ENCODE measurements at regions not wholly inside any gene's neighbourhood (a gene's known extent, or its start where the extent isn't known, plus 50 kb on each side); places are given as distances from the start of the nearest gene placed in this dataset.

DNA sequence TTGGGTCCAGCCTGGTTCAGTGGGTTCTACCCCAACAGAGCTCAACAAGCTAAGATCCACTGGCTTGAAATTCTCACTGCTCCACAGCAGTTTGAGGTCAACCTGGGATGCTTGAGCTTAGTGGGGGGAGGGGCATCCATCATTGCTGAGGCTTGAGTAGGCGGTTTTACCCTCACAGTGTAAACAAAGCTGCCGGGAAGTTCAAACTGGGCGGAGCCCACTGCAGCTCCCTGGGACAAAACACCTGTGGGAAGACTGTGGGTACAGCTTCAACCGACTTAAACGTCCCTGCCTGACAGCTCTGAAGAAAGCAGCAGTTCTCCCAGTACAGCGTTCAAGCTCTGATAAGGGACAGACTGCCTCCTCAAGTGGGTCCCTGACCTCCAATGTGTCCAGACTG is 1161.9 kb downstream of the UQCRFS1 start:
- Mint-ChIP-seq H3K27me3 (ENCODE audit: low read depth) (peaks cover 5% of the 10 kb centered on the region), H3K4me3 (no peak overlapping the region), H3K27ac (ENCODE audit: unreplicated experiment) (no peak overlapping the region), H3K36me3 (ENCODE audit: low read depth) (no peaks in the 10 kb centered on the region), H3K9me3 (peaks cover 3% of the 10 kb centered on the region), H3K4me1 (no peaks in the 10 kb centered on the region)
- DNase-seq (ENCODE audit: low read depth, low spot score) = no peak
- TF ChIP-seq, protein P1, sequence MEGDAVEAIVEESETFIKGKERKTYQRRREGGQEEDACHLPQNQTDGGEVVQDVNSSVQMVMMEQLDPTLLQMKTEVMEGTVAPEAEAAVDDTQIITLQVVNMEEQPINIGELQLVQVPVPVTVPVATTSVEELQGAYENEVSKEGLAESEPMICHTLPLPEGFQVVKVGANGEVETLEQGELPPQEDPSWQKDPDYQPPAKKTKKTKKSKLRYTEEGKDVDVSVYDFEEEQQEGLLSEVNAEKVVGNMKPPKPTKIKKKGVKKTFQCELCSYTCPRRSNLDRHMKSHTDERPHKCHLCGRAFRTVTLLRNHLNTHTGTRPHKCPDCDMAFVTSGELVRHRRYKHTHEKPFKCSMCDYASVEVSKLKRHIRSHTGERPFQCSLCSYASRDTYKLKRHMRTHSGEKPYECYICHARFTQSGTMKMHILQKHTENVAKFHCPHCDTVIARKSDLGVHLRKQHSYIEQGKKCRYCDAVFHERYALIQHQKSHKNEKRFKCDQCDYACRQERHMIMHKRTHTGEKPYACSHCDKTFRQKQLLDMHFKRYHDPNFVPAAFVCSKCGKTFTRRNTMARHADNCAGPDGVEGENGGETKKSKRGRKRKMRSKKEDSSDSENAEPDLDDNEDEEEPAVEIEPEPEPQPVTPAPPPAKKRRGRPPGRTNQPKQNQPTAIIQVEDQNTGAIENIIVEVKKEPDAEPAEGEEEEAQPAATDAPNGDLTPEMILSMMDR (conservative IDR thresholded peaks at IDR 0.05) = no peak

DNA sequence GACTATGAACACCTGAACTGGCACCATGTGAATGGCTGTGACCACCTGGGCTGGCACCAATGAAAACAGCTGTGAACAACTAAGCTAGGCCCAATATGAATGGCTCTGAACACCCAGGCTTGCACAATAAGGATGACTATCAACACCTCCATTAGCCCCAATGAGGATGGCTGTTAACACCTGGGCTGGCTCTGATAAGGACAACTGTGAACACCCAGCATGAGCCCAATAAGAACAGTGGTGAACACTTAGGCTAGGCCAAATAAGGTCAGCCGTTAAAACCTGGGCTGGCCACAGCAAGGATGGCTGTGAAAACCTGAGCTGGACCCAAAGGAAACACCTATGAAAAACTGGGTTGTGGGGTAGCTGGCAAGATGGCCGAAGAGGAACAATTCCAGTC is 1163.1 kb downstream of the UQCRFS1 start:
- peaks cover 3% of the 10 kb centered on the region for H3K9me3 Mint-ChIP-seq
- H3K4me3 Mint-ChIP-seq = no peak overlapping the region
- H3K27ac Mint-ChIP-seq (ENCODE audit: unreplicated experiment) = no peak overlapping the region
- no peaks in the 10 kb centered on the region for H3K4me1 Mint-ChIP-seq
- no peaks in the 10 kb centered on the region for H3K36me3 Mint-ChIP-seq (ENCODE audit: low read depth)
- DNase-seq (ENCODE audit: low read depth, low spot score) = no peak
- peaks cover 5% of the 10 kb centered on the region for H3K27me3 Mint-ChIP-seq (ENCODE audit: low read depth)
- TF ChIP-seq, protein P1 (conservative IDR thresholded peaks at IDR 0.05) = no peak

DNA sequence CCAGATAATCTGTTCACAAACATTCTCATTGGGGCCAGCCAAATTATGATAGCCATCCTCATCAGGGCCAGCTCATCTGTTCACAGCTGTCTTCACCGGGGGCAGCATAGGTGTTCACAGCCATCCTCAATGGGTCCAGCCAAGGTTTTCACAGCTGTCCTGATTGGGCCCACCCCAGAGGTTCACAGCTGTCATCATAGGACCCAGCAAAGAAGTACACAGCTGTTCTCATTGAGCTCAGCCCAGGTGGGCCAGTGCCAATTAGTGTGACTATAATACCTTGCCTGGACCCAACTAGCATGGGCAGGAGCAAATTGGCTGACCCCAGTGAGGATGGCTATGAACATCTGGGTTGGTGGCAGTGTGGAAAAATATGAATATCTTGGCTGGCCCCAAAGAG is 1166.0 kb downstream of the UQCRFS1 start:
- Mint-ChIP-seq H3K4me3 (no peak overlapping the region), H3K27me3 (ENCODE audit: low read depth) (no peaks in the 10 kb centered on the region), H3K4me1 (no peaks in the 10 kb centered on the region), H3K27ac (ENCODE audit: unreplicated experiment) (no peak overlapping the region), H3K9me3 (peaks cover 3% of the 10 kb centered on the region), H3K36me3 (ENCODE audit: low read depth) (no peaks in the 10 kb centered on the region)
- TF ChIP-seq, protein P1 (conservative IDR thresholded peaks at IDR 0.05) = no peak
- DNase-seq (ENCODE audit: low read depth, low spot score) = no peak

DNA sequence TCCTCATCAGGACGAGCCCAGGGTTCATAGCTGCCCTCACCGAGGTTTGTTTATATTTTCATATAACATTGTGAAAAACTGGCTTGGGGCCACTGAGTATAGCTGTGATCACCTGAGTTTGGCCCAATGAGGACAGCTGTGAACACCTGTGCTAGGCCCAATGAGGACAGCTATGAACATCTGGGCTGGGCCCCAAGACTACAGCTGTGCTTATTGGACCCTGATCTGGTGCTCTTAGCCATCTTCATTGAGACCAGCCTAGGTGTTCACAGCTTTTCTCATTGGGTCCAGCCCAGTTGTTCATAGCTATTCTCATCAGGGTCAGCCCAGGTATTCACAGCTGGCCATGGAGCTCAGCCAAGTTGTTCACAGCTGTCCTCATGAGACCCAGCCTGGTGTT is 1167.3 kb downstream of the UQCRFS1 start:
- Mint-ChIP-seq H3K27me3 (ENCODE audit: low read depth) (no peaks in the 10 kb centered on the region), H3K36me3 (ENCODE audit: low read depth) (no peaks in the 10 kb centered on the region), H3K4me3 (no peak overlapping the region), H3K27ac (ENCODE audit: unreplicated experiment) (no peak overlapping the region), H3K4me1 (no peaks in the 10 kb centered on the region), H3K9me3 (peaks cover 3% of the 10 kb centered on the region)
- TF ChIP-seq, protein P1 (conservative IDR thresholded peaks at IDR 0.05) = no peak
- no peak for DNase-seq (ENCODE audit: low read depth, low spot score)

DNA sequence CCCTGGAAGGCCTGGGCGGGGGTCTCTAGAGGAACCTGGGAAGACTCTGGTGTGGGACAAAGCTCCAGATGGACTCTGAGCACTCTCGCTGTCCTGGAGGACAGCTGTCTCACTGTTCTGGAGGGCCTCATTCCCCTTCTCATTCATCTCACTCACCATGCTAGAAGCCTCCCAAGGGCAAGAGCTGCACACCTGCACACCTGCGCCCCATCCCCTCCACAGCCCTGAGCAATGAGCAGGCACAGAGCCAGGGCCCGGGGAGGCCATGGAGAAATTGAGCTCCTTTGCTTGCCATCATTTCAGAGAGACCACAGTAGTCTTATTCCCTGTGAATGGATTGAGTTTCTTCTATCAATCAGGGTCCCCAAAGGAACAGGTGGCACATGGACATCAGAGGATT is 1168.5 kb downstream of the UQCRFS1 start:
- Mint-ChIP-seq H3K27me3 (ENCODE audit: low read depth) (no peaks in the 10 kb centered on the region), H3K36me3 (ENCODE audit: low read depth) (no peaks in the 10 kb centered on the region), H3K4me1 (no peaks in the 10 kb centered on the region), H3K27ac (ENCODE audit: unreplicated experiment) (no peak overlapping the region), H3K4me3 (no peak overlapping the region), H3K9me3 (peaks cover 3% of the 10 kb centered on the region)
- TF ChIP-seq, protein P1 (conservative IDR thresholded peaks at IDR 0.05) = no peak
- no peak for DNase-seq (ENCODE audit: low read depth, low spot score)

DNA sequence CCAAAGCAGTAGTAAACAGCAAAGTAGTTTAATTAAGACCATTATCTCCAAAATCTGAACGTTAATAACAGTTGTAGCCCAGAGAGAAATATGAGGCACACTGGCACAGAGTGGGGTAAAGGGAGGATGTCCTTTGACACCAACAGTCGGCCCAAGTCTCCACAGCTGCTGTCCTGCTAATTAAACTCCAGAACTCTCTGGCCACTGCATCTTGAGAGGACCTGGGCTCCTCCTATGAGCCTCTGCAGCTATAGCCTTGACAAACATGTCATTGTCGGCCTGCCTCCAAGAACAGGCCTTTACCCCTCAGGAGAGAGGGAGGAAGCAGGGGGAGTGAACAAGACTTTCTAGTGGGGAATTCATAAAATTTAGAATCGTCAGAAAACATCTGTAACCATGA is 1170.4 kb downstream of the UQCRFS1 start:
- no peak overlapping the region for H3K27ac Mint-ChIP-seq (ENCODE audit: unreplicated experiment)
- H3K4me3 Mint-ChIP-seq = no peak overlapping the region
- DNase-seq (ENCODE audit: low read depth, low spot score) = no peak
- no peaks in the 10 kb centered on the region for H3K36me3 Mint-ChIP-seq (ENCODE audit: low read depth)
- TF ChIP-seq, protein P1 (conservative IDR thresholded peaks at IDR 0.05) = no peak
- H3K27me3 Mint-ChIP-seq (ENCODE audit: low read depth) = no peaks in the 10 kb centered on the region
- peaks cover 3% of the 10 kb centered on the region for H3K9me3 Mint-ChIP-seq
- H3K4me1 Mint-ChIP-seq = no peaks in the 10 kb centered on the region
